GM23338 (cell line): ENCODE measurements at regions not wholly inside any gene's neighbourhood (a gene's known extent, or its start where the extent isn't known, plus 50 kb on each side); places are given as distances from the start of the nearest gene placed in this dataset.

Experiments
- ATAC-seq: fragments of 200-7000 bp; cut with Tn5 transposase; 3 replicates; pipeline ENCODE4 v1.9.1; 2020
- DNase-seq: peaks from one replicate; pipeline ENCODE4 v3.0.0-alpha.2; 2015; ENCODE audit warnings: low spot score
- H2AFZ ChIP-seq: fragments of 200-600 bp; sonication (generic); 2 replicates; pipeline ENCODE4 v1.8.0; 2016; ENCODE audit warnings: antibody characterized with exemption, mild to moderate bottlenecking, moderate library complexity
- H3F3A ChIP-seq: fragments of 200-600 bp; sonication (generic); replicated peaks from 2 replicates; pipeline ENCODE4 v1.8.0; 2017; ENCODE audit warnings: antibody characterized with exemption, mixed run types, low read depth
- H3K27ac ChIP-seq: fragments of 200-600 bp; sonication (generic); 2 replicates; pipeline ENCODE4 v1.6.1; 2016; ENCODE audit warnings: low read depth
- H3K27me3 ChIP-seq: fragments of 200-600 bp; sonication (generic); 2 replicates; pipeline ENCODE4 v1.8.0; 2016; ENCODE audit warnings: mild to moderate bottlenecking, mixed run types, moderate library complexity; ENCODE audit not compliant: insufficient read depth
- H3K36me3 ChIP-seq: fragments of 200-600 bp; sonication (generic); 2 replicates; pipeline ENCODE4 v1.8.0; 2016; ENCODE audit warnings: mild to moderate bottlenecking; ENCODE audit not compliant: insufficient read depth
- H3K4me1 ChIP-seq: fragments of 200-600 bp; sonication (generic); 2 replicates; pipeline ENCODE4 v1.8.0; 2016; ENCODE audit warnings: mild to moderate bottlenecking, moderate library complexity; ENCODE audit not compliant: insufficient read depth
- H3K4me2 ChIP-seq: fragments of 200-600 bp; sonication (generic); 2 replicates; pipeline ENCODE4 v1.7.1; 2017; ENCODE audit warnings: mixed run types
- H3K4me3 ChIP-seq: fragments of 200-600 bp; sonication (generic); 2 replicates; pipeline ENCODE4 v1.6.1; 2016; ENCODE audit warnings: mixed run types
- H3K79me2 ChIP-seq: fragments of 200-600 bp; sonication (generic); replicated peaks from 2 replicates; pipeline ENCODE4 v1.8.0; 2017; ENCODE audit warnings: mild to moderate bottlenecking; ENCODE audit not compliant: insufficient read depth
- H3K9me2 ChIP-seq: fragments of 200-600 bp; sonication (generic); 2 replicates; pipeline ENCODE4 v1.8.0; 2017; ENCODE audit not compliant: insufficient read depth
- H4K20me1 ChIP-seq: fragments of 200-600 bp; sonication (generic); replicated peaks from 2 replicates; pipeline ENCODE4 v1.8.0; 2017; ENCODE audit warnings: mild to moderate bottlenecking; ENCODE audit not compliant: insufficient read depth
- H3K27ac Mint-ChIP-seq: 2 replicates; pipeline ENCODE4 v1.8.0; 2020; ENCODE audit warnings: inconsistent platforms, mild to moderate bottlenecking, moderate library complexity, mixed read lengths
- H3K27me3 Mint-ChIP-seq: 3 replicates; pipeline ENCODE4 v1.8.0; 2022; ENCODE audit warnings: low read depth, mild to moderate bottlenecking, moderate library complexity, mixed read lengths, inconsistent platforms; ENCODE audit not compliant: insufficient read depth, poor library complexity
- H3K36me3 Mint-ChIP-seq: 3 replicates; pipeline ENCODE4 v1.8.0; 2021; ENCODE audit warnings: low read depth, mild to moderate bottlenecking, inconsistent platforms, moderate library complexity, mixed read lengths
- H3K4me1 Mint-ChIP-seq: 3 replicates; pipeline ENCODE4 v1.8.0; 2020; ENCODE audit warnings: mild to moderate bottlenecking, inconsistent platforms, mixed read lengths
- H3K4me3 Mint-ChIP-seq: 3 replicates; pipeline ENCODE4 v1.8.0; 2021; ENCODE audit warnings: moderate library complexity, mild to moderate bottlenecking, inconsistent platforms, mixed read lengths
- H3K9me3 Mint-ChIP-seq: 3 replicates; pipeline ENCODE4 v1.8.0; 2020; ENCODE audit warnings: moderate library complexity, mild to moderate bottlenecking, inconsistent platforms, mixed read lengths
- CREB1 ChIP-seq: fragments of 250-450 bp; sonication (Bioruptor Pico); IDR thresholded peaks from 2 replicates; pipeline ENCODE4 v1.5.0; 2020; ENCODE audit warnings: low read depth, mild to moderate bottlenecking, moderate library complexity
- CTCF ChIP-seq, 2 experiments: fragments of 200-600 bp in 1 of 2; sonication (generic) in 1 of 2; conservative IDR thresholded peaks; 2 replicates each; pipeline versions ENCODE4 v1.5.1 to v1.6.1; 2016 to 2017; ENCODE audit warnings: antibody characterized with exemption in 2 of 2, low read depth in 2 of 2, mild to moderate bottlenecking in 2 of 2, moderate library complexity in 1 of 2
- EZH2 ChIP-seq: fragments of 200-600 bp; sonication (generic); IDR thresholded peaks from one replicate; pipeline ENCODE4 v1.8.0; 2017; ENCODE audit warnings: antibody characterized with exemption, mild to moderate bottlenecking, low read depth; ENCODE audit not compliant: unreplicated experiment
- REST ChIP-seq: IDR thresholded peaks from one replicate; pipeline ENCODE4 v1.6.1; 2018; ENCODE audit warnings: antibody characterized with exemption; ENCODE audit not compliant: unreplicated experiment
- ZNF114 ChIP-seq: fragments of 250-450 bp; sonication (Bioruptor Pico); IDR thresholded peaks from 2 replicates; pipeline ENCODE4 v1.5.0; 2020; ENCODE audit warnings: mild to moderate bottlenecking, moderate library complexity
- ZNF462 ChIP-seq: fragments of 250-450 bp; sonication (Bioruptor Pico); IDR thresholded peaks from 2 replicates; pipeline ENCODE4 v1.5.0; 2020; ENCODE audit warnings: mild to moderate bottlenecking, moderate library complexity

GRCh38 chr5:111676926-111677415 is 80.0 kb downstream of the NREP start:
- no peaks in the 10 kb centered on the region for H3K79me2 ChIP-seq
- Mint-ChIP-seq H3K36me3 (no peaks in the 10 kb centered on the region), H3K27me3 (peaks cover 3% of the 10 kb centered on the region), H3K4me3 (no peak overlapping the region), H3K27ac (no peak overlapping the region), H3K9me3 (no peaks in the 10 kb centered on the region), H3K4me1 (peaks cover 25% of the 10 kb centered on the region)
- ATAC-seq (no peak), DNase-seq (no peak)
- H3K4me1 ChIP-seq = peaks cover 7% of the 10 kb centered on the region
- no peak overlapping the region for H3K4me2 ChIP-seq
- peaks cover 12% of the 10 kb centered on the region; the same call in 1 of the 2 replicates for H3K9me2 ChIP-seq
- no peak overlapping the region for H2AFZ ChIP-seq
- H3F3A ChIP-seq = no peaks in the 10 kb centered on the region
- no peaks in the 10 kb centered on the region for H3K36me3 ChIP-seq
- no peaks in the 10 kb centered on the region for H3K27me3 ChIP-seq
- H3K27ac ChIP-seq = no peak overlapping the region
- no peaks in the 10 kb centered on the region for H4K20me1 ChIP-seq
- TF ChIP-seq ZNF114 (no peak), REST (no peak), EZH2 (no peak), CTCF (conservative IDR thresholded peaks at IDR 0.05; ENCODE audit: low read depth in 2 of 2) (no peak), CREB1 (CRISPR knock-in tag) (no peak), ZNF462 (no peak)
- no peak overlapping the region for H3K4me3 ChIP-seq
